ENCODE measurements at regions not wholly inside any gene's neighbourhood (a gene's known extent, or its start where the extent isn't known, plus 50 kb on each side); places are given as distances from the start of the nearest gene placed in this dataset.

DNA sequence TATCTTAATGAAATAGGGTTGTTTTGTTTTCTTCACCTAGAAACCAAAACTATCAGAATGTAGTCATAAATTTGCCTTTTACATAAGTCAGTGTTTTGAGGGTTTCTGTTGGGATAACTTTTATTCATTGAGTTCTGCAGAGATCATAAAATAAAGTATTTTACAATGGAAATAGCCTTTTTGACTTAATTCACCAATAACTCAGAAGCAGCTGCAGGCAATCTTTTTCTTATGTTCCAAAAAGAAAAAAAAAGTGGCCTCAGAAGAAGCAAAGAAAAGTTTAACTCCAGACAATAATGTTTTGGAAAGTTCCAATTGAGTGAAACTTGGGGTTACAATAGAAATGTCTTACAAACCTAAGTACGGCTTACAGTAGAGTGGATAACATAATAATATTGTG, 491.7 kb upstream of the NRP1 start (continued):
- TF ChIP-seq CBX8 (IDR thresholded peaks at IDR 0.05; ENCODE audit: borderline replicate concordance, low read depth, low read length) (no peak), JUN (IDR thresholded peaks at IDR 0.05; ENCODE audit: low read depth, low read length) (no peak), SP1 (IDR thresholded peaks at IDR 0.05; ENCODE audit: low read depth, low read length) (no peak), NANOG (IDR thresholded peaks at IDR 0.05; ENCODE audit: insufficient read depth, low read depth, low read length, poor library complexity, severe bottlenecking) (no peak), ZNF274 (IDR thresholded peaks at IDR 0.05; ENCODE audit: borderline replicate concordance, extremely low read depth, low read length) (no peak), TCF12 (IDR thresholded peaks at IDR 0.05; ENCODE audit: low read depth, low read length) (no peak), SRF (IDR thresholded peaks at IDR 0.05; ENCODE audit: low read depth, low read length) (no peak), RFX5 (IDR thresholded peaks at IDR 0.05; ENCODE audit: borderline replicate concordance, low read depth, low read length) (no peak)
- TF ChIP-seq, protein P1, sequence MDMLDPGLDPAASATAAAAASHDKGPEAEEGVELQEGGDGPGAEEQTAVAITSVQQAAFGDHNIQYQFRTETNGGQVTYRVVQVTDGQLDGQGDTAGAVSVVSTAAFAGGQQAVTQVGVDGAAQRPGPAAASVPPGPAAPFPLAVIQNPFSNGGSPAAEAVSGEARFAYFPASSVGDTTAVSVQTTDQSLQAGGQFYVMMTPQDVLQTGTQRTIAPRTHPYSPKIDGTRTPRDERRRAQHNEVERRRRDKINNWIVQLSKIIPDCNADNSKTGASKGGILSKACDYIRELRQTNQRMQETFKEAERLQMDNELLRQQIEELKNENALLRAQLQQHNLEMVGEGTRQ (IDR thresholded peaks at IDR 0.05; ENCODE audit: low read length) = no peak

Data from H1 (cell line).